ENCODE measurements at regions not wholly inside any gene's neighbourhood (a gene's known extent, or its start where the extent isn't known, plus 50 kb on each side); places are given as distances from the start of the nearest gene placed in this dataset.

DNA sequence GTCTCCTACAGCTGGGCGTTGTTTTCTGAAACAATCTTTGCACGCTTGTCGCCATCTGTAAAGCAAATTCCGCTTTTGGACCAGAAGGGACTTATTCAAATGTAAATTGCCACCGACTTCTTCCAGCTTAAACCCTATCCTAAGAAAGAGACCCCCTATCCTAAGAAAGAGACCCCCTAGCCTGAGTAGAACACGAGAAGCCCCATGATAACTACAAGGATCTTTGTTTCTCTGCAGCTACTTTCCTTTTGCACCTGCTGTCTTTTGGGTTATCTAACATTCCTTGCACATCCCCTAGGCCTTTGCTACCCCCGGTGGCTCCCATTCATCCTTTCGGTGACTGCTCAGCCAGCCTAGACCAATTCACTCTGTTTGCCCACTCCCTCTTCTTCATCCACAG lies 536.0 kb upstream of the PRKX start:
- H3K27ac ChIP-seq (replicated peaks in 1 of 4), result no peak overlapping the region
- no peaks in the 10 kb centered on the region for H3K36me3 ChIP-seq
- intact Hi-C loops (cut with DNase I), result no loop called here
- no peaks in the 10 kb centered on the region for H3K27me3 ChIP-seq
- DNase-seq (ENCODE audit: extremely low spot score), result no peak
- no peak for TF ChIP-seq POLR2A (IDR thresholded peaks at IDR 0.05; ENCODE audit: low read depth)
- no peak for TF ChIP-seq EP300 (IDR thresholded peaks at IDR 0.05)
- no peak for TF ChIP-seq POLR2AphosphoS5 (IDR thresholded peaks at IDR 0.05)
- TF ChIP-seq, protein P1, sequence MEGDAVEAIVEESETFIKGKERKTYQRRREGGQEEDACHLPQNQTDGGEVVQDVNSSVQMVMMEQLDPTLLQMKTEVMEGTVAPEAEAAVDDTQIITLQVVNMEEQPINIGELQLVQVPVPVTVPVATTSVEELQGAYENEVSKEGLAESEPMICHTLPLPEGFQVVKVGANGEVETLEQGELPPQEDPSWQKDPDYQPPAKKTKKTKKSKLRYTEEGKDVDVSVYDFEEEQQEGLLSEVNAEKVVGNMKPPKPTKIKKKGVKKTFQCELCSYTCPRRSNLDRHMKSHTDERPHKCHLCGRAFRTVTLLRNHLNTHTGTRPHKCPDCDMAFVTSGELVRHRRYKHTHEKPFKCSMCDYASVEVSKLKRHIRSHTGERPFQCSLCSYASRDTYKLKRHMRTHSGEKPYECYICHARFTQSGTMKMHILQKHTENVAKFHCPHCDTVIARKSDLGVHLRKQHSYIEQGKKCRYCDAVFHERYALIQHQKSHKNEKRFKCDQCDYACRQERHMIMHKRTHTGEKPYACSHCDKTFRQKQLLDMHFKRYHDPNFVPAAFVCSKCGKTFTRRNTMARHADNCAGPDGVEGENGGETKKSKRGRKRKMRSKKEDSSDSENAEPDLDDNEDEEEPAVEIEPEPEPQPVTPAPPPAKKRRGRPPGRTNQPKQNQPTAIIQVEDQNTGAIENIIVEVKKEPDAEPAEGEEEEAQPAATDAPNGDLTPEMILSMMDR (IDR thresholded peaks at IDR 0.05), result no peak
- H3K4me3 ChIP-seq, result no peak overlapping the region
- 82% methylated on average over 8 of the region's 8 CpGs for WGBS
- H3K9me3 ChIP-seq, result peaks cover 0 to 5% (median 0%) of the 10 kb centered on the region in 4 donors
- H3K4me1 ChIP-seq, result no peaks in the 10 kb centered on the region

DNA sequence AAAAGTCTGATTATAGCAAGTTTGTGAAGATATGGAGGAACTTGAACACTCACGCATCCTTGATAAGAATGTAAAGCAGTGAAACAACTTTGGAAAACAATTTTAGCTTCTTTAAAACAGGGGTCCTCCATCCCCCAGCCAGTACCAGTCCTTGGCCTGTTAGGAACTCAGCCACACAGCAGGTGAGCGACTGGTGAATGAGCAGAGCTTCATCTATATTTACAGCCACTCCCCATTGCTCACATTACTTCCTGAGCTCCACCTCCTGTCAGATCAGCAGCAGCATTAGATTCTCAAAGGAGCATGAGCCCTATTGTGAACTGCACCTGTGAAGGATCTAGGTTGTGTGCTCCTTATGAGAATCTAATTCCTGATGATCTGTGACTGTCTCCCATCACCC lies 530.3 kb upstream of the PRKX start:
- Histone ChIP-seq H3K27me3 (no peaks in the 10 kb centered on the region), H3K27ac (replicated peaks in 1 of 4) (no peak overlapping the region), H3K9me3 (peaks cover 0 to 17% (median 0%) of the 10 kb centered on the region in 4 donors), H3K36me3 (no peaks in the 10 kb centered on the region), H3K4me1 (no peaks in the 10 kb centered on the region), H3K4me3 (no peak overlapping the region)
- 82% methylated on average over 2 of the region's 2 CpGs for WGBS
- intact Hi-C loops (cut with DNase I), result no loop called here
- TF ChIP-seq POLR2AphosphoS5 (IDR thresholded peaks at IDR 0.05), result no peak
- TF ChIP-seq, protein P1 (IDR thresholded peaks at IDR 0.05), result no peak
- no peak for TF ChIP-seq POLR2A (IDR thresholded peaks at IDR 0.05; ENCODE audit: low read depth)
- no peak for TF ChIP-seq EP300 (IDR thresholded peaks at IDR 0.05)
- DNase-seq (ENCODE audit: extremely low spot score), result no peak

DNA sequence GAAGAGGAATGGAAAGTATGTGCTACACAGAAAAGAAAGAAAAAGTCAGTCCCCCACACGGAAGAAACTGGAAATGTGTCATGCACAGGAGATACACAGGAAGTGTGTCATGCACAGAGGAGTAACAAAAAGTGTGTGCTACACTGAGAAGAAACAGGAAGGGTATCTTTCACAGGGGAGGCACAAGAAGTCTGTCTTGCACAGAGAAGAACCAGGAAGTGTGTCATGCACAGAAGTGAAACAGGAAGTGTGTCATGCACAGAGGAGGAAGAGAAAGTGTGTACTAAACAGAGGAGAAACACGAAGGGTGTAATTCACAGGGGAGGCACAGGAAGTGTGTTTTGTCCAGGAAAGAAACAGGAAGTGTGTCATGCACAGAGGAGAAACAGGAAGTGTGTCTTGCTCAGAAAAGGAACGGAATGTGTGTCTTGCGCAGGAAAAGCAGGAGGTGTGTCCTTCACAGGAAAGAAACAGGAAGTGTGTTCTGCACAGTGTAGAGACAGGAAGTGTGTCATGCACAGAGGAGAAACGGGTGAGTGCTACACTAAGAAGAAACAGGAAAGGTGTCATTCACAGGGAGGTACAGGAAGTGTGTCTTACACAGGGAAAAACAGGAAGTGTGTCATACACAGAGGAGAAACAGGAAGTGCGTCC lies 527.2 kb upstream of the PRKX start:
- WGBS, result 67% methylated on average over 6 of the region's 6 CpGs
- intact Hi-C loops (cut with DNase I), result no loop called here
- Histone ChIP-seq H3K4me1 (no peaks in the 10 kb centered on the region), H3K27me3 (no peaks in the 10 kb centered on the region), H3K27ac (replicated peaks in 1 of 4) (no peak overlapping the region), H3K4me3 (no peak overlapping the region), H3K9me3 (peaks cover 0 to 12% (median 0%) of the 10 kb centered on the region in 4 donors), H3K36me3 (no peaks in the 10 kb centered on the region)
- no peak for DNase-seq (ENCODE audit: extremely low spot score)
- TF ChIP-seq EP300 (IDR thresholded peaks at IDR 0.05) (no peak), POLR2AphosphoS5 (IDR thresholded peaks at IDR 0.05) (no peak), POLR2A (IDR thresholded peaks at IDR 0.05; ENCODE audit: low read depth) (no peak)
- TF ChIP-seq, protein P1 (IDR thresholded peaks at IDR 0.05), result no peak

DNA sequence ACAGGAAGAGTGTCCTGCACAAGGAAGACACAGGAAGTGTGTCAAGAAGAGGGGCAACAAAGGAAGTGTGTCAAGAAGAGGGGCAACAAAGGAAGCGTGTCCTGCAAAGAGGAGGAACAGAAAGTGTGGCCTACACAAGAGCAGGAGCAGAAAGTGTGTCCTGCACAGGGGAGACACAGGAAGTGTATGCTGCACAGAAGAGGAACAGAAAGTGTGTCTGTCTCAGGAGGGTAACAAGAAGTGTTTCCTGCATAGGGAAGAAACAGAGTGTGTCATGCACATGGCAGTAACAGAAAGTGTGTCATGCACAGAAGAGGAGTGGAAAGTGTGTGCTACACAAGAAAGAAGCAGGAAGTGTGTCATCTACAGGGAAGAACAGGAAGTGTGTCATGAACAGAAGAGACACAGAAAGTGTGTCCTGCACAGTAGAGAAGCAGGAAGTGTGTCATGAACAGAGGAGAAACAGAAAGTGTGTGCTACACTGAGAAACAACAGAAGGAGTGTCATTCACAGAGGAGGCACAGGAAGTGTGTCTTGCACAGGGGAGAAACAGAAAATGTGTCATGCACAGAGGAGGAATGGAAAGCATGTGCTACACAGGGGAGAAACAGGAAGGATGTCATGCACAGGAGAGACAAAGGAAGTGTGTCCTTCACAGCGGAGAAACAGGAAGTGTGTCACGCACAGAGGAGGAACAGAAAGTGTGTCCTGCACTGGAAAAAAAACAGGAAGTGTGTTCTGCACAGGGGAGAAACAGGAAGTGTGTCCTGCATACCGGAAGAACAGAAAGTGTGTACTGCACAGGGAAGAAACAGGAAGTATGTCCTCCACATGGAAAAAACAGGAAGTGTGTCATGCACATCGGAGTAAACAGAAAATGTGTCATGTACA lies 526.4 kb upstream of the PRKX start:
- intact Hi-C loops (cut with DNase I), result no loop called here
- TF ChIP-seq, protein P1 (IDR thresholded peaks at IDR 0.05), result no peak
- TF ChIP-seq POLR2A (IDR thresholded peaks at IDR 0.05; ENCODE audit: low read depth) (no peak), POLR2AphosphoS5 (IDR thresholded peaks at IDR 0.05) (no peak), EP300 (IDR thresholded peaks at IDR 0.05) (no peak)
- Histone ChIP-seq H3K27me3 (no peaks in the 10 kb centered on the region), H3K27ac (replicated peaks in 1 of 4) (no peak overlapping the region), H3K36me3 (no peaks in the 10 kb centered on the region), H3K9me3 (peaks cover 0 to 12% (median 0%) of the 10 kb centered on the region in 4 donors), H3K4me1 (no peaks in the 10 kb centered on the region), H3K4me3 (no peak overlapping the region)
- no peak for DNase-seq (ENCODE audit: extremely low spot score)
- WGBS, result 75% methylated on average over 5 of the region's 5 CpGs
